ENCODE measurements at regions not wholly inside any gene's neighbourhood (a gene's known extent, or its start where the extent isn't known, plus 50 kb on each side); places are given as distances from the start of the nearest gene placed in this dataset.

DNA sequence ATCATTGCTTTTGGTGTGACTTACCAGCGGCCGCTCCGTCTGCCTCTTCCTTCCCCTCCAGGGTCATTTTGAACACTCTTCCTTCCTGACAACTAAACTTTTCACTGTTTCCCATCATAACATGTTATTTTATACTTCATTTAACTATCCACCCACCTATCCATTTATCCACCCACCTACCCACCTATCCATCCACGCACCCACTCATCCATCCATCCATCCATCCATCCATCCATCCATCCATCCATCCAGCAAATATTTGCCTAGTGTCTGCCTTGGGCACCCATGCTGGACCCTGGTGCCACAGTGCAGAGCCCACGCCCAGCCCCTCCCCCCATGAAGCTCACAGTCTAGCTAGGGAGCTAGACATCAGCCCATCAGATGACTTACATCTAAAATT, 254.9 kb downstream of the TLE3 start:
- Histone ChIP-seq H3K9ac (ENCODE audit: extremely low read depth, low read length, poor library complexity, severe bottlenecking) (no peak overlapping the region), H3K9me3 (ENCODE audit: control insufficient read depth, low read length) (no peaks in the 10 kb centered on the region), H3K27ac (ENCODE audit: low read depth, low read length) (no peak overlapping the region), H3K27me3 (ENCODE audit: control insufficient read depth, insufficient read depth, low read length, poor library complexity, severe bottlenecking) (no peaks in the 10 kb centered on the region), H3K4me3 (ENCODE audit: low read length) (no peak overlapping the region), H3K4me1 (ENCODE audit: control insufficient read depth, insufficient read depth, low read length) (no peaks in the 10 kb centered on the region), H3K36me3 (ENCODE audit: control insufficient read depth, insufficient read depth, low read length) (no peaks in the 10 kb centered on the region)
- 77 to 98% methylated on average over 4 to 5 of the region's 5 CpGs for WGBS, 2 experiments (ENCODE audit: insufficient coverage in 1 of 2, insufficient read length in 1 of 2)
- TF ChIP-seq, protein P1, sequence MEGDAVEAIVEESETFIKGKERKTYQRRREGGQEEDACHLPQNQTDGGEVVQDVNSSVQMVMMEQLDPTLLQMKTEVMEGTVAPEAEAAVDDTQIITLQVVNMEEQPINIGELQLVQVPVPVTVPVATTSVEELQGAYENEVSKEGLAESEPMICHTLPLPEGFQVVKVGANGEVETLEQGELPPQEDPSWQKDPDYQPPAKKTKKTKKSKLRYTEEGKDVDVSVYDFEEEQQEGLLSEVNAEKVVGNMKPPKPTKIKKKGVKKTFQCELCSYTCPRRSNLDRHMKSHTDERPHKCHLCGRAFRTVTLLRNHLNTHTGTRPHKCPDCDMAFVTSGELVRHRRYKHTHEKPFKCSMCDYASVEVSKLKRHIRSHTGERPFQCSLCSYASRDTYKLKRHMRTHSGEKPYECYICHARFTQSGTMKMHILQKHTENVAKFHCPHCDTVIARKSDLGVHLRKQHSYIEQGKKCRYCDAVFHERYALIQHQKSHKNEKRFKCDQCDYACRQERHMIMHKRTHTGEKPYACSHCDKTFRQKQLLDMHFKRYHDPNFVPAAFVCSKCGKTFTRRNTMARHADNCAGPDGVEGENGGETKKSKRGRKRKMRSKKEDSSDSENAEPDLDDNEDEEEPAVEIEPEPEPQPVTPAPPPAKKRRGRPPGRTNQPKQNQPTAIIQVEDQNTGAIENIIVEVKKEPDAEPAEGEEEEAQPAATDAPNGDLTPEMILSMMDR (conservative IDR thresholded peaks at IDR 0.05): no peak
- Mint-ChIP-seq H3K27me3 (ENCODE audit: insufficient read depth) (peaks cover 2% of the 10 kb centered on the region), H3K4me1 (peaks cover 7% of the 10 kb centered on the region), H3K9me3 (no peaks in the 10 kb centered on the region), H3K4me3 (no peak overlapping the region), H3K27ac (no peak overlapping the region), H3K36me3 (ENCODE audit: low read depth) (no peaks in the 10 kb centered on the region)
- no peak for DNase-seq

GRCh38 chr15:69843276-69843899, 254.3 kb downstream of the TLE3 start:
- H3K36me3 Mint-ChIP-seq (ENCODE audit: low read depth): no peaks in the 10 kb centered on the region
- no peak overlapping the region for H3K4me3 ChIP-seq (ENCODE audit: low read length)
- no peaks in the 10 kb centered on the region for H3K9me3 Mint-ChIP-seq
- no peaks in the 10 kb centered on the region for H3K4me1 ChIP-seq (ENCODE audit: control insufficient read depth, insufficient read depth, low read length)
- H3K36me3 ChIP-seq (ENCODE audit: control insufficient read depth, insufficient read depth, low read length): no peaks in the 10 kb centered on the region
- no peak overlapping the region for H3K9ac ChIP-seq (ENCODE audit: extremely low read depth, low read length, poor library complexity, severe bottlenecking)
- H3K4me3 Mint-ChIP-seq: no peak overlapping the region
- 70 to 83% methylated on average over 8 to 13 of the region's 13 CpGs for WGBS, 2 experiments (ENCODE audit: insufficient coverage in 1 of 2, insufficient read length in 1 of 2)
- no peaks in the 10 kb centered on the region for H3K27me3 ChIP-seq (ENCODE audit: control insufficient read depth, insufficient read depth, low read length, poor library complexity, severe bottlenecking)
- no peak overlapping the region for H3K27ac ChIP-seq (ENCODE audit: low read depth, low read length)
- no peak for DNase-seq
- H3K27ac Mint-ChIP-seq: no peak overlapping the region
- H3K27me3 Mint-ChIP-seq (ENCODE audit: insufficient read depth): peaks cover 2% of the 10 kb centered on the region
- H3K9me3 ChIP-seq (ENCODE audit: control insufficient read depth, low read length): no peaks in the 10 kb centered on the region
- H3K4me1 Mint-ChIP-seq: peaks cover 7% of the 10 kb centered on the region
- TF ChIP-seq, protein P1 (conservative IDR thresholded peaks at IDR 0.05): no peak

GRCh38 chr15:69843900-69844304, 253.8 kb downstream of the TLE3 start:
- Histone ChIP-seq H3K4me1 (ENCODE audit: control insufficient read depth, insufficient read depth, low read length) (no peaks in the 10 kb centered on the region), H3K9ac (ENCODE audit: extremely low read depth, low read length, poor library complexity, severe bottlenecking) (no peak overlapping the region), H3K9me3 (ENCODE audit: control insufficient read depth, low read length) (no peaks in the 10 kb centered on the region), H3K36me3 (ENCODE audit: control insufficient read depth, insufficient read depth, low read length) (no peaks in the 10 kb centered on the region), H3K27ac (ENCODE audit: low read depth, low read length) (no peak overlapping the region), H3K4me3 (ENCODE audit: low read length) (no peak overlapping the region), H3K27me3 (ENCODE audit: control insufficient read depth, insufficient read depth, low read length, poor library complexity, severe bottlenecking) (no peaks in the 10 kb centered on the region)
- no peak overlapping the region for H3K27ac Mint-ChIP-seq
- DNase-seq: no peak
- H3K36me3 Mint-ChIP-seq (ENCODE audit: low read depth): no peaks in the 10 kb centered on the region
- 91 to 93% methylated on average over 9 to 10 of the region's 10 CpGs for WGBS, 2 experiments (ENCODE audit: insufficient coverage in 1 of 2, insufficient read length in 1 of 2)
- peaks cover 6% of the 10 kb centered on the region for H3K4me1 Mint-ChIP-seq
- TF ChIP-seq, protein P1 (conservative IDR thresholded peaks at IDR 0.05): no peak
- no peaks in the 10 kb centered on the region for H3K9me3 Mint-ChIP-seq
- H3K27me3 Mint-ChIP-seq (ENCODE audit: insufficient read depth): peaks cover 2% of the 10 kb centered on the region
- no peak overlapping the region for H3K4me3 Mint-ChIP-seq

Data from endodermal cell (in vitro differentiated cells).